Activated CD8-positive, alpha-beta T cell treated with anti-CD3 and anti-CD28 coated beads, Interleukin-2, amount 10 ng/mL, durations not matched to agents 7 days and 5 days (primary cell): ENCODE measurements at regions not wholly inside any gene's neighbourhood (a gene's known extent, or its start where the extent isn't known, plus 50 kb on each side); places are given as distances from the start of the nearest gene placed in this dataset.

Source experiments
- ATAC-seq: fragments of 150-1000 bp; cut with Tn5 transposase; one replicate; pipeline ENCODE4 v1.10.0; 2021; ENCODE audit warnings: moderate library complexity
- CTCF ChIA-PET: fragments of 350-600 bp; sonication (Branson Sonifier 250); formaldehyde crosslinking; loops from one replicate; lab custom pipeline; 2021; ENCODE audit warnings: antibody characterized with exemption; lab: Charles Lee
- POLR2A ChIA-PET: fragments of 350-600 bp; sonication (Branson Sonifier 250); formaldehyde crosslinking; loops from one replicate; lab custom pipeline; 2021; ENCODE audit warnings: antibody characterized with exemption; lab: Charles Lee
- DNase-seq: peaks from one replicate; pipeline ENCODE4 v3.0.0-alpha.2; 2020
- H3K27ac Mint-ChIP-seq: one replicate; pipeline ENCODE4 v1.8.0; 2021; ENCODE audit warnings: mild to moderate bottlenecking, mixed read lengths
- H3K27me3 Mint-ChIP-seq: one replicate; pipeline ENCODE4 v1.8.0; 2021; ENCODE audit warnings: low read depth, mixed read lengths
- H3K36me3 Mint-ChIP-seq: one replicate; pipeline ENCODE4 v1.8.0; 2021; ENCODE audit warnings: low read depth, mixed read lengths
- H3K4me1 Mint-ChIP-seq: one replicate; pipeline ENCODE4 v1.8.0; 2021; ENCODE audit warnings: low read depth, mixed read lengths
- H3K4me3 Mint-ChIP-seq: one replicate; pipeline ENCODE4 v1.8.0; 2021; ENCODE audit warnings: mild to moderate bottlenecking, mixed read lengths
- H3K9me3 Mint-ChIP-seq: one replicate; pipeline ENCODE4 v1.8.0; 2022; ENCODE audit warnings: mixed read lengths; ENCODE audit not compliant: insufficient read depth

GRCh38 chr15:89406940-89407607, 72.5 kb upstream of the POLG start:
- no peak overlapping the region for H3K27ac Mint-ChIP-seq
- peaks cover 50% of the 10 kb centered on the region for H3K4me1 Mint-ChIP-seq

GRCh38 chr15:89406218-89406939, 71.8 kb upstream of the POLG start:
- peaks cover 90% of the 10 kb centered on the region for H3K27me3 Mint-ChIP-seq
- DNase-seq, result no peak
- no peaks in the 10 kb centered on the region for H3K36me3 Mint-ChIP-seq
- H3K4me1 Mint-ChIP-seq, result peaks cover 52% of the 10 kb centered on the region
- H3K4me3 Mint-ChIP-seq, result peak overlapping the region; percentile 54
- peak overlapping the region; percentile 9 for H3K27ac Mint-ChIP-seq
- POLR2A ChIA-PET, result no interaction called here
- no peaks in the 10 kb centered on the region for H3K9me3 Mint-ChIP-seq
- no peak for ATAC-seq
- CTCF ChIA-PET, result interaction anchor here (0.9 to 1.1 kb wide), 2 partner anchors 34 to 200 kb away, joined by 3 to 4 read pairs; no protein-coding TSS in a partner anchor

More at GRCh38 chr15:89406940-89407607, 72.5 kb upstream of the POLG start:
- H3K9me3 Mint-ChIP-seq, result no peaks in the 10 kb centered on the region
- H3K36me3 Mint-ChIP-seq, result no peaks in the 10 kb centered on the region
- ChIA-PET CTCF (interaction anchor here (0.9 to 2.0 kb wide), 3 partner anchors 7 to 201 kb away, joined by 3 to 8 read pairs (median 4); no protein-coding TSS in a partner anchor), POLR2A (interaction anchor here (0.6 kb wide), 1 partner anchor 21 kb away, joined by 3 read pairs; no protein-coding TSS in a partner anchor)
- peak overlapping the region; percentile 31 for H3K4me3 Mint-ChIP-seq
- peaks cover 89% of the 10 kb centered on the region for H3K27me3 Mint-ChIP-seq
- ATAC-seq, result no peak
- DNase-seq, result no peak

GRCh38 chr15:89405494-89405893, 70.9 kb upstream of the POLG start:
- H3K9me3 Mint-ChIP-seq, result no peaks in the 10 kb centered on the region
- H3K4me3 Mint-ChIP-seq, result no peak overlapping the region
- ChIA-PET CTCF (interaction anchor here (1.1 to 10.3 kb wide), 2 partner anchors 46 to 67 kb away, joined by 3 to 126 read pairs; no protein-coding TSS in a partner anchor), POLR2A (no interaction called here)
- H3K27me3 Mint-ChIP-seq, result peaks cover 92% of the 10 kb centered on the region
- no peaks in the 10 kb centered on the region for H3K36me3 Mint-ChIP-seq
- H3K4me1 Mint-ChIP-seq, result peaks cover 56% of the 10 kb centered on the region
- no peak for ATAC-seq
- no peak overlapping the region for H3K27ac Mint-ChIP-seq
- no peak for DNase-seq

GRCh38 chr15:89404023-89404422, 69.4 kb upstream of the POLG start:
- Mint-ChIP-seq H3K27me3 (peaks cover 82% of the 10 kb centered on the region), H3K4me1 (peaks cover 46% of the 10 kb centered on the region), H3K9me3 (no peaks in the 10 kb centered on the region), H3K4me3 (no peak overlapping the region), H3K36me3 (no peaks in the 10 kb centered on the region), H3K27ac (no peak overlapping the region)
- DNase-seq, result no peak
- CTCF ChIA-PET, result interaction anchor here (0.8 to 10.3 kb wide), 3 partner anchors 9 to 45 kb away, joined by 3 to 126 read pairs (median 3); no protein-coding TSS in a partner anchor
- no peak for ATAC-seq
- POLR2A ChIA-PET, result interaction anchor here (0.7 kb wide), 1 partner anchor 14 kb away, joined by 4 read pairs; no protein-coding TSS in a partner anchor

- ATAC-seq, result no peak
- Mint-ChIP-seq H3K4me1 (peaks cover 33% of the 10 kb centered on the region), H3K9me3 (no peaks in the 10 kb centered on the region), H3K27me3 (peaks cover 80% of the 10 kb centered on the region), H3K27ac (no peak overlapping the region), H3K4me3 (no peak overlapping the region), H3K36me3 (no peaks in the 10 kb centered on the region)
- CTCF ChIA-PET, result interaction anchor here (10.3 kb wide), 1 partner anchor 43 kb away, joined by 126 read pairs; no protein-coding TSS in a partner anchor
- no peak for DNase-seq
- POLR2A ChIA-PET, result no interaction called here
These were observed 67.8 kb upstream of the POLG start for GRCh38 chr15:89402518-89402805.

- DNase-seq (no peak), ATAC-seq (no peak)
- Mint-ChIP-seq H3K9me3 (no peaks in the 10 kb centered on the region), H3K4me1 (peaks cover 30% of the 10 kb centered on the region), H3K27ac (no peak overlapping the region), H3K4me3 (peak overlapping the region; percentile 4), H3K36me3 (no peaks in the 10 kb centered on the region), H3K27me3 (peaks cover 83% of the 10 kb centered on the region)
- CTCF ChIA-PET, result interaction anchor here (0.7 to 10.3 kb wide), 3 partner anchors 15 to 43 kb away, joined by 3 to 126 read pairs (median 9); no protein-coding TSS in a partner anchor
- POLR2A ChIA-PET, result interaction anchor here (1.1 kb wide), 1 partner anchor 11 kb away, joined by 4 read pairs; no protein-coding TSS in a partner anchor
These were observed 67.2 kb upstream of the POLG start for GRCh38 chr15:89401631-89402517.

GRCh38 chr15:89400782-89401545, 66.3 kb upstream of the POLG start:
- H3K4me1 Mint-ChIP-seq, result peaks cover 21% of the 10 kb centered on the region
- H3K4me3 Mint-ChIP-seq, result peak overlapping the region; percentile 22
- DNase-seq (no peak), ATAC-seq (no peak)
- POLR2A ChIA-PET, result interaction anchor here (1.1 kb wide), 1 partner anchor 12 kb away, joined by 4 read pairs; no protein-coding TSS in a partner anchor
- H3K27ac Mint-ChIP-seq, result no peak overlapping the region
- no peaks in the 10 kb centered on the region for H3K9me3 Mint-ChIP-seq
- peaks cover 76% of the 10 kb centered on the region for H3K27me3 Mint-ChIP-seq
- CTCF ChIA-PET, result interaction anchor here (1.9 to 10.3 kb wide), 2 partner anchors 16 to 42 kb away, joined by 9 to 126 read pairs; no protein-coding TSS in a partner anchor
- no peaks in the 10 kb centered on the region for H3K36me3 Mint-ChIP-seq

- no peak for DNase-seq
- ChIA-PET POLR2A (interaction anchor here (0.6 to 0.7 kb wide), 2 partner anchors 56 to 193 kb away, joined by 3 read pairs; no protein-coding TSS in a partner anchor), CTCF (interaction anchor here (0.7 to 10.3 kb wide), 6 partner anchors 8 to 41 kb away, joined by 3 to 126 read pairs (median 8); no protein-coding TSS in a partner anchor)
- ATAC-seq, result no peak
- no peaks in the 10 kb centered on the region for H3K36me3 Mint-ChIP-seq
- H3K9me3 Mint-ChIP-seq, result no peaks in the 10 kb centered on the region
- peak overlapping the region; percentile 22 for H3K4me3 Mint-ChIP-seq
- no peak overlapping the region for H3K27ac Mint-ChIP-seq
- H3K4me1 Mint-ChIP-seq, result peaks cover 19% of the 10 kb centered on the region
- H3K27me3 Mint-ChIP-seq, result peaks cover 69% of the 10 kb centered on the region
These were observed 65.6 kb upstream of the POLG start for GRCh38 chr15:89400116-89400781.

- H3K36me3 Mint-ChIP-seq, result no peaks in the 10 kb centered on the region
- H3K27me3 Mint-ChIP-seq, result peaks cover 61% of the 10 kb centered on the region
- no peaks in the 10 kb centered on the region for H3K9me3 Mint-ChIP-seq
- DNase-seq (peak; percentile 53), ATAC-seq (peak; percentile 61)
- H3K4me1 Mint-ChIP-seq, result peaks cover 19% of the 10 kb centered on the region
- CTCF ChIA-PET, result interaction anchor here (0.7 to 10.3 kb wide), 6 partner anchors 9 to 40 kb away, joined by 3 to 126 read pairs (median 6); no protein-coding TSS in a partner anchor
- H3K4me3 Mint-ChIP-seq, result peak overlapping the region; percentile 69
- POLR2A ChIA-PET, result interaction anchor here (0.6 to 0.9 kb wide), 3 partner anchors 9 to 192 kb away, joined by 3 to 4 read pairs (median 3); no protein-coding TSS in a partner anchor
- peak overlapping the region; percentile 52 for H3K27ac Mint-ChIP-seq
These were observed 64.9 kb upstream of the POLG start for GRCh38 chr15:89399238-89400115.
